ENCODE measurements at regions not wholly inside any gene's neighbourhood (a gene's known extent, or its start where the extent isn't known, plus 50 kb on each side); places are given as distances from the start of the nearest gene placed in this dataset.

GRCh38 chr2:63768051-63768450, 73.6 kb upstream of the UGP2 start:
- TF ChIP-seq CTCF (IDR thresholded peaks at IDR 0.05; ENCODE audit: low read depth, low read length), result no peak

GRCh38 chr2:63769915-63770314, 71.8 kb upstream of the UGP2 start:
- no peak for TF ChIP-seq CTCF (IDR thresholded peaks at IDR 0.05; ENCODE audit: low read depth, low read length)
- H3K4me3 ChIP-seq (ENCODE audit: low read depth, low read length), result no peak overlapping the region

More at GRCh38 chr2:63768051-63768450, 73.6 kb upstream of the UGP2 start:
- no peak overlapping the region for H3K4me3 ChIP-seq (ENCODE audit: low read depth, low read length)

GRCh38 chr2:63772061-63772460, 69.6 kb upstream of the UGP2 start:
- TF ChIP-seq CTCF (IDR thresholded peaks at IDR 0.05; ENCODE audit: low read depth, low read length), result no peak
- H3K4me3 ChIP-seq (ENCODE audit: low read depth, low read length), result no peak overlapping the region

- TF ChIP-seq CTCF (IDR thresholded peaks at IDR 0.05; ENCODE audit: low read depth, low read length), result no peak
- H3K4me3 ChIP-seq (ENCODE audit: low read depth, low read length), result no peak overlapping the region
These were observed 66.5 kb upstream of the UGP2 start for GRCh38 chr2:63775191-63775590.

GRCh38 chr2:63776382-63776781, 65.3 kb upstream of the UGP2 start:
- TF ChIP-seq CTCF (IDR thresholded peaks at IDR 0.05; ENCODE audit: low read depth, low read length), result no peak
- no peak overlapping the region for H3K4me3 ChIP-seq (ENCODE audit: low read depth, low read length)

GRCh38 chr2:63777816-63778215, 63.9 kb upstream of the UGP2 start:
- H3K4me3 ChIP-seq (ENCODE audit: low read depth, low read length), result no peak overlapping the region
- TF ChIP-seq CTCF (IDR thresholded peaks at IDR 0.05; ENCODE audit: low read depth, low read length), result no peak

- TF ChIP-seq CTCF (IDR thresholded peaks at IDR 0.05; ENCODE audit: low read depth, low read length), result no peak
- no peak overlapping the region for H3K4me3 ChIP-seq (ENCODE audit: low read depth, low read length)
These were observed 63.3 kb upstream of the UGP2 start for GRCh38 chr2:63778391-63778790.
